ENCODE measurements at regions not wholly inside any gene's neighbourhood (a gene's known extent, or its start where the extent isn't known, plus 50 kb on each side); places are given as distances from the start of the nearest gene placed in this dataset.

GRCh38 chr10:94230134-94230785 is 132.5 kb downstream of the NOC3L start:
- Histone ChIP-seq H3K4me1 (ENCODE audit: insufficient read depth, poor library complexity, severe bottlenecking) (no peaks in the 10 kb centered on the region), H3K4me3 (ENCODE audit: severe bottlenecking) (no peak overlapping the region), H3K36me3 (ENCODE audit: low read depth) (no peaks in the 10 kb centered on the region), H3K9me3 (ENCODE audit: severe bottlenecking) (no peaks in the 10 kb centered on the region), H3K27ac (ENCODE audit: poor library complexity, severe bottlenecking) (no peak overlapping the region), H3K27me3 (ENCODE audit: insufficient read depth, poor library complexity, severe bottlenecking) (no peaks in the 10 kb centered on the region)
- DNase-seq (ENCODE audit: low spot score), result no peak
- no peak for ATAC-seq (ENCODE audit: low read depth)
- no peak for TF ChIP-seq CTCF (IDR thresholded peaks at IDR 0.05; ENCODE audit: poor library complexity, severe bottlenecking)

- no peak for ATAC-seq (ENCODE audit: low read depth)
- Histone ChIP-seq H3K4me3 (ENCODE audit: severe bottlenecking) (no peak overlapping the region), H3K27me3 (ENCODE audit: insufficient read depth, poor library complexity, severe bottlenecking) (no peaks in the 10 kb centered on the region), H3K27ac (ENCODE audit: poor library complexity, severe bottlenecking) (no peak overlapping the region), H3K9me3 (ENCODE audit: severe bottlenecking) (no peaks in the 10 kb centered on the region), H3K4me1 (ENCODE audit: insufficient read depth, poor library complexity, severe bottlenecking) (no peaks in the 10 kb centered on the region), H3K36me3 (ENCODE audit: low read depth) (no peaks in the 10 kb centered on the region)
- DNase-seq (ENCODE audit: low spot score), result no peak
- no peak for TF ChIP-seq CTCF (IDR thresholded peaks at IDR 0.05; ENCODE audit: poor library complexity, severe bottlenecking)
These were observed 129.9 kb downstream of the NOC3L start for GRCh38 chr10:94232711-94233383.

- no peak for DNase-seq (ENCODE audit: low spot score)
- no peak overlapping the region for H3K27ac ChIP-seq (ENCODE audit: poor library complexity, severe bottlenecking)
- ATAC-seq (ENCODE audit: low read depth), result no peak
- no peak for TF ChIP-seq CTCF (IDR thresholded peaks at IDR 0.05; ENCODE audit: poor library complexity, severe bottlenecking)
- no peaks in the 10 kb centered on the region for H3K36me3 ChIP-seq (ENCODE audit: low read depth)
- no peaks in the 10 kb centered on the region for H3K27me3 ChIP-seq (ENCODE audit: insufficient read depth, poor library complexity, severe bottlenecking)
- no peak overlapping the region for H3K4me3 ChIP-seq (ENCODE audit: severe bottlenecking)
- H3K4me1 ChIP-seq (ENCODE audit: insufficient read depth, poor library complexity, severe bottlenecking), result no peaks in the 10 kb centered on the region
- H3K9me3 ChIP-seq (ENCODE audit: severe bottlenecking), result no peaks in the 10 kb centered on the region
These were observed 127.3 kb downstream of the NOC3L start for GRCh38 chr10:94235461-94235860.

GRCh38 chr10:94238006-94238617 is 124.6 kb downstream of the NOC3L start:
- no peak for TF ChIP-seq CTCF (IDR thresholded peaks at IDR 0.05; ENCODE audit: poor library complexity, severe bottlenecking)
- Histone ChIP-seq H3K36me3 (ENCODE audit: low read depth) (no peaks in the 10 kb centered on the region), H3K4me1 (ENCODE audit: insufficient read depth, poor library complexity, severe bottlenecking) (peaks cover 7% of the 10 kb centered on the region), H3K27me3 (ENCODE audit: insufficient read depth, poor library complexity, severe bottlenecking) (no peaks in the 10 kb centered on the region), H3K4me3 (ENCODE audit: severe bottlenecking) (no peak overlapping the region), H3K27ac (ENCODE audit: poor library complexity, severe bottlenecking) (no peak overlapping the region), H3K9me3 (ENCODE audit: severe bottlenecking) (no peaks in the 10 kb centered on the region)
- DNase-seq (ENCODE audit: low spot score) (no peak), ATAC-seq (ENCODE audit: low read depth) (no peak)

GRCh38 chr10:94239696-94240095 is 123.0 kb downstream of the NOC3L start:
- Histone ChIP-seq H3K36me3 (ENCODE audit: low read depth) (no peaks in the 10 kb centered on the region), H3K27ac (ENCODE audit: poor library complexity, severe bottlenecking) (no peak overlapping the region), H3K4me1 (ENCODE audit: insufficient read depth, poor library complexity, severe bottlenecking) (peaks cover 7% of the 10 kb centered on the region), H3K9me3 (ENCODE audit: severe bottlenecking) (no peaks in the 10 kb centered on the region), H3K27me3 (ENCODE audit: insufficient read depth, poor library complexity, severe bottlenecking) (no peaks in the 10 kb centered on the region), H3K4me3 (ENCODE audit: severe bottlenecking) (no peak overlapping the region)
- TF ChIP-seq CTCF (IDR thresholded peaks at IDR 0.05; ENCODE audit: poor library complexity, severe bottlenecking), result no peak
- no peak for DNase-seq (ENCODE audit: low spot score)
- ATAC-seq (ENCODE audit: low read depth), result no peak
